ENCODE measurements at regions not wholly inside any gene's neighbourhood (a gene's known extent, or its start where the extent isn't known, plus 50 kb on each side); places are given as distances from the start of the nearest gene placed in this dataset.

DNA sequence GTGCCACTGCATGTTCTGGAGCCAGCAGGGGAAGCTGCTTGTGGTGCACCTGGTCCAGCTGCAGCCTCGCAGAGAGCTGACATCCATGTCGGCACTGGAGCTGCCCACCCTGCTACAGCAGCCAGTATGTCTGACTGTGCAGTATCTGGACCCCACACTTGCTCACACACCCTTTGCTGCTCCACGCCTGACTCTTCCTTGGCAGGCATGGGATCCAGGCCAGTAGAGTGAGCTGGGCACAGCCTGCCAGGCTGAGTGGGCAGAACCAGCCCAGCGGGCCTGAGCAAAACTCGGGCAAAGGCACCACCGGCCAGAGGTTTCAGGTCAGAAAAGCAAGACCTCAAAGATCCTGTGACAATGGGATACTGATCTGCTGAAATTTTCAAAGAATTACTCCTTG lies 690.1 kb downstream of the STPG2 start:
- DNase-seq, result no peak

- no peak for DNase-seq
Measured at GRCh38 chr4:97457253-97457652, 686.0 kb downstream of the STPG2 start.

GRCh38 chr4:97468272-97468671 lies 675.0 kb downstream of the STPG2 start:
- no peak for DNase-seq

DNA sequence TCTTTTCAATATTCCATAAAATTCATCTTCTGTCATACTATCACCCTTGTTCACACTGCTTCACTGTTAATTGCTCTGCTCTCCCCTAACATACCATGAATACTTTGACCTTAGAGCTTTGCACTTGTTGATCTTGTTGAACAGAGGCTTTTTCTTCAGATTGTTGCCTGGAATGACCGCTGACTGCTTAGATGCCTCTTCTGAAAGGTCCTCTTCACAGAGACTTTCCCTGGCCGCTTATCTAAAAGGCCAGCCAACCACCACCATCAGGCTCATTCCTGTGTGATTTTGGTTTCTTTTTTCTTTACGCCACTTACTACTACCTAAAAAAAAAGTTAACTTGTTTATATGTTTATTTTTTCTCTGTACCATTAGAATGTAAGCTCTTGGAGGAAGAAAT lies 667.7 kb downstream of the STPG2 start:
- no peak for DNase-seq

- DNase-seq, result no peak
Measured at GRCh38 chr4:97477974-97478373, 665.3 kb downstream of the STPG2 start.

DNA sequence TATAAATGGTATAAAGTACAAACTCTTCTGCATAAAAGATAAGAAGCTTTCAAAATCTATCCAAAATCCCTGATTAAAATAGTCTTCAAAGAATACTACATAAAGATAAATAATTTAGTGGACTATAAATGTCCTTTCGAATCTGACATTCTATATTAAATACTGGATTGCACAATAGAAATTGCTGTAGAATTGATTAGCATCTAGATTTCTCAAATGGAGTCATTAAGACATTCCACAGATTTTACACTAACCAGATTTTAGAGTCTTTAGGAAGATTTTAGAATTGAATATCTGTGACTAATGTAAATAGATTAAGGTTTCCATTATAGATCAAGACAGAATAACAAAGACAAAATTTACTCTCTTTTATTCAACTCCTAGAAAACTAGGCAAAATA lies 663.9 kb downstream of the STPG2 start:
- DNase-seq, result no peak

- DNase-seq, result no peak
Measured at GRCh38 chr4:97491856-97492255, 651.4 kb downstream of the STPG2 start.

DNA sequence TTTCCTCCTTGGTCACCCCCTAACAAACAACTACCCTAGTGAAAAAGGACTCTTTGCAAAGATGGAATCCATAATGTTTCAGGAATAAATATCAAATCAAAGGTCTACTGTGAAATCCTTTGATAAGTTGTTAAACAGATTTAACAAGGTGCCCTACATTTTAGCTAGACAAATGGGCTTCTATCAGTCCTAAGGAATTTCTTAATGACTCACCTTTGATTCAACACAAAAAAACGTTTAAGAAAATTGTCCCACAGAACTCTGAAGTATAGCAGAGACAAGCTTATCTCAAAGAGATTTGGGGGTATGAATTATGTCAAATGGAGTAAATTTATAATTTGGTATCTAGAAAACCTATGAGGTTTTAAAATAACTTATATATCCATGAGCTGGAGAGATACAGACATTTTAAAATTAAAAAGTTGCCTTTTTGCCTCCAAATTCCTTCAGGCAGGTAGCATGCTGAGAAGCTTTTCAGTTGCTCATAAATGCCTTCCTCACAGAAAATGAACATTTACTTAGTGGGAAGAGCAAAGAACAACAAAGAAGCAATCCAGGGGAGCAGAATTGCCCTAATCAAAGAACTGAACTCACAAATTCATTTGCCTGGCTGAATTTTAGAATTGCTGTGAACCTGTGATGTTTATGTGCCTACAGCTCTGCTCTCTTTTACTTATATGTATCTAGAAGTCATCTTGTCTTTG lies 649.3 kb downstream of the STPG2 start:
- no peak for DNase-seq

DNA sequence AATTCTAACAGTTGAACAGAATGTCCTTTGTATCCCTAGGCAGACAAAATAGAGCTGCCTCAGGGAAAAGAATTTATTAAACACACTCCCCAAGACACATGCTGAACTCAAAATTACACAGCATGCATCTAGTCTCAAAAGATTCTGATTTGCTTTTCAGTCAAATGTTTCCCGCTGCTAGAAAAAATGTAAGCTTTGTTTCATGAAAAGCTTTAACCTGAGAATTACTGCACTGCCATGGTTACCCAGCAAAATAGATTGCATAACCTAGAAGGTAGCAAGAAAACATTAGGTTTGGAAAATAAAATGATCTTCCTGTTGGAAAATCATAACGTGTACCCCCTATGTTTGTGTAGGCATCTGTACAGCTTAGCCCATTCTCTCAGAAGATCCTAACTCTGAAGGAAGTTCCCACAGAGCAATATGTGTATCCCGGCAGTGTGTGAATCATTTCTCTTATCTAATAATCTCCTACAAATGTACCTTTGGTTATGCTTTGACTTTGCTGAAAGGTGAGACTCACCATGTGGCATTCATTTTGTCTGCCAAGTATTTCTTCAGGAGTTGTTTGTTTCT lies 646.9 kb downstream of the STPG2 start:
- DNase-seq, result no peak

- no peak for DNase-seq
Measured at GRCh38 chr4:97498875-97499274, 644.4 kb downstream of the STPG2 start.

GRCh38 chr4:97500423-97500822 lies 642.9 kb downstream of the STPG2 start:
- no peak for DNase-seq

- no peak for DNase-seq
Measured at GRCh38 chr4:97504713-97505112, 638.6 kb downstream of the STPG2 start.

DNA sequence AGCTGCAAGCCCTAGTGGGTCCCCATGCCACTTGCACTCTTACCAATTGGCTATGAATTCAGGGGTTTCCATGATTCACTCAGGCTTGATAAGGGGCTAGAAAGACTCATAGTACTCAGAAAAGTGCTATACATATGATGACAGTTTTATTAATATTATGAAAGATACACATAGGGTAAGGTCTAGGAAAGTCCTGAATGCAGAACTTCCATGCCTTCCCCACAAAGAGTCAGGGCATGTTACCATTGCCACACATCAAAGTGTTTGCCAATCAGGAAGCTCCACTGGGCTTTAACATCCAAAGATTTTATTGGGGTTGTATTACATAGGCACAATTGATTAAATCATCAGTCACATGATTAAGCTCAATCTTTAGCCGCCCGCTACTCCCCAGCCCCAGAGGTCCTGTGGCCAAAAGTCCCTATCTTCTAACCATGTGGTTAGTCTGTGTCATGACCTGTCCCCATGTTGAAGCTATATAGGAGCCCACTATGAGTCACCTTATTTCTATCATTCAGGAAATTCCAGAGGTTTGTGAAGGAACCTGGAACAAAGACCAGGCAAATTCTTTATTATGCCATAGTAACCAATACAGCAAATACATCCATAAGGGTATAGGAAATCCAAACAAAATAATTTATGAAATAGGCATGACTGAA lies 635.6 kb downstream of the STPG2 start:
- no peak for DNase-seq
